ENCODE measurements at regions not wholly inside any gene's neighbourhood (a gene's known extent, or its start where the extent isn't known, plus 50 kb on each side); places are given as distances from the start of the nearest gene placed in this dataset.

- Histone ChIP-seq H3K9me3 (no peaks in the 10 kb centered on the region), H3K27ac (no peak overlapping the region), H3K4me1 (replicated peaks) (no peaks in the 10 kb centered on the region), H3K4me3 (no peak overlapping the region), H3K36me3 (no peaks in the 10 kb centered on the region), H3K27me3 (replicated peaks; ENCODE audit: insufficient read depth) (no peaks in the 10 kb centered on the region)
- TF ChIP-seq CTCF (IDR thresholded peaks at IDR 0.05) (no peak), POLR2AphosphoS5 (IDR thresholded peaks at IDR 0.05) (no peak), POLR2A (IDR thresholded peaks at IDR 0.05) (no peak)
- DNase-seq (ENCODE audit: low spot score): no peak
- WGBS: 83% methylated on average over 1 of the region's 1 CpG
- intact Hi-C loops (cut with DNase I): no loop called here
Measured at GRCh38 chr14:66101662-66102061, 384.5 kb upstream of the CCDC196 start.

- Histone ChIP-seq H3K36me3 (no peaks in the 10 kb centered on the region), H3K4me1 (replicated peaks) (no peaks in the 10 kb centered on the region), H3K9me3 (no peaks in the 10 kb centered on the region), H3K4me3 (no peak overlapping the region), H3K27ac (no peak overlapping the region), H3K27me3 (replicated peaks; ENCODE audit: insufficient read depth) (no peaks in the 10 kb centered on the region)
- WGBS: 79% methylated on average over 5 of the region's 5 CpGs
- intact Hi-C loops (cut with DNase I): no loop called here
- DNase-seq (ENCODE audit: low spot score): no peak
- no peak for TF ChIP-seq POLR2AphosphoS5 (IDR thresholded peaks at IDR 0.05)
- no peak for TF ChIP-seq CTCF (IDR thresholded peaks at IDR 0.05)
- no peak for TF ChIP-seq POLR2A (IDR thresholded peaks at IDR 0.05)
Measured at GRCh38 chr14:66104486-66104885, 381.7 kb upstream of the CCDC196 start.

GRCh38 chr14:66105815-66106214 is 380.4 kb upstream of the CCDC196 start:
- Histone ChIP-seq H3K4me1 (replicated peaks) (no peaks in the 10 kb centered on the region), H3K9me3 (no peaks in the 10 kb centered on the region), H3K27me3 (replicated peaks; ENCODE audit: insufficient read depth) (no peaks in the 10 kb centered on the region), H3K27ac (no peak overlapping the region), H3K36me3 (no peaks in the 10 kb centered on the region), H3K4me3 (no peak overlapping the region)
- intact Hi-C loops (cut with DNase I): no loop called here
- 69% methylated on average over 4 of the region's 4 CpGs for WGBS
- no peak for DNase-seq (ENCODE audit: low spot score)
- TF ChIP-seq POLR2A (IDR thresholded peaks at IDR 0.05) (no peak), CTCF (IDR thresholded peaks at IDR 0.05) (no peak), POLR2AphosphoS5 (IDR thresholded peaks at IDR 0.05) (no peak)

- no peak for DNase-seq (ENCODE audit: low spot score)
- TF ChIP-seq POLR2A (IDR thresholded peaks at IDR 0.05) (no peak), CTCF (IDR thresholded peaks at IDR 0.05) (no peak), POLR2AphosphoS5 (IDR thresholded peaks at IDR 0.05) (no peak)
- Histone ChIP-seq H3K27ac (no peak overlapping the region), H3K4me3 (no peak overlapping the region), H3K27me3 (replicated peaks; ENCODE audit: insufficient read depth) (no peaks in the 10 kb centered on the region), H3K4me1 (replicated peaks) (no peaks in the 10 kb centered on the region), H3K9me3 (no peaks in the 10 kb centered on the region), H3K36me3 (no peaks in the 10 kb centered on the region)
- intact Hi-C loops (cut with DNase I): no loop called here
- WGBS: 100% methylated on average over 1 of the region's 1 CpG
Measured at GRCh38 chr14:66109426-66109825, 376.7 kb upstream of the CCDC196 start.

GRCh38 chr14:66111891-66112290 is 374.3 kb upstream of the CCDC196 start:
- no peak for TF ChIP-seq POLR2A (IDR thresholded peaks at IDR 0.05)
- TF ChIP-seq POLR2AphosphoS5 (IDR thresholded peaks at IDR 0.05): no peak
- no peak for TF ChIP-seq CTCF (IDR thresholded peaks at IDR 0.05)
- DNase-seq (ENCODE audit: low spot score): no peak
- Histone ChIP-seq H3K9me3 (no peaks in the 10 kb centered on the region), H3K27ac (no peak overlapping the region), H3K27me3 (replicated peaks; ENCODE audit: insufficient read depth) (no peaks in the 10 kb centered on the region), H3K4me3 (no peak overlapping the region), H3K4me1 (replicated peaks) (no peaks in the 10 kb centered on the region), H3K36me3 (no peaks in the 10 kb centered on the region)
- intact Hi-C loops (cut with DNase I): no loop called here
- WGBS: 86% methylated on average over 6 of the region's 6 CpGs
